Head of caudate nucleus (tissue), 42 donors: ENCODE measurements at regions not wholly inside any gene's neighbourhood (a gene's known extent, or its start where the extent isn't known, plus 50 kb on each side); places are given as distances from the start of the nearest gene placed in this dataset.
"Not testable (repeated sequence)": the region's sequence is repeated elsewhere in the genome, so short reads cannot be mapped to it uniquely, and the experiment has no call there.

Source experiments
- DNase-seq, 42 donors: peaks; one replicate each; pipeline versions ENCODE4 v3.0.0 to v3.0.0-alpha.2; 2020 to 2021; ENCODE audit warnings: mixed read lengths in 7 of 42
- intact Hi-C: fragments of 100-400 bp; cut with DNase I; formaldehyde crosslinking; loops from one replicate; pipeline ENCODE4 v1.15.0; 2022

DNA sequence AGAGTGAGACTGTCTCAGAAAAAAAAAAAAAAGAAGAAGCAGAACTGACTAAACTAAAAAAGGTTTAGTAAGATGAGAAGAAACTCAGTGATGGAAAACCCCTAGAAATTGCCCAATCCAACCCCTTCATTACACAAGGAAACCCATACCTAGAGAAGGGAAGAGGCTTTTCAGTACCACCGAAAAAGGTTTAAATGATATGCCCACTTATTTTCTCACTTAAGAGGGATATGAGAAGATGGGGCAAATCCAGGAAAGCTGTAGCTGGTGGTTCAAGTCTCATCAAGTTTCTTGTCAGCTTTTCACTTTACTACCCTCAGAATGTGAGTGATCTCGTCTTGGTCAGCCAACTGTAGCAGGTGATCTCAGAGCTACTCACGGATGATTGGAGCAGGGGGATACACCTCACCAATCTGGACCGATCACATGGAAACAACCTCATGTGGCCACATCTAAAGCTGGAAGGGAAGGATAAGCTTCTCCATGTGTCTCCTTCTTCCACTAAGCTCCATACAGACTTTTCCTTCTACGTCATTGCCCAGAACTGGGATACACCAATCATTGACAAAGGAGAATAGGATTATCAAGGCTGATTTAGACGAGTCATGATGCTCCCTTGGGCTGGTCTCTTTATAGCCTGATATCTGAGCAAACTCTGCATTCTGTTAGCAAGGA, 126.7 kb upstream of the POU3F1 start:
- no peak for DNase-seq
- intact Hi-C loops = no loop called here

DNA sequence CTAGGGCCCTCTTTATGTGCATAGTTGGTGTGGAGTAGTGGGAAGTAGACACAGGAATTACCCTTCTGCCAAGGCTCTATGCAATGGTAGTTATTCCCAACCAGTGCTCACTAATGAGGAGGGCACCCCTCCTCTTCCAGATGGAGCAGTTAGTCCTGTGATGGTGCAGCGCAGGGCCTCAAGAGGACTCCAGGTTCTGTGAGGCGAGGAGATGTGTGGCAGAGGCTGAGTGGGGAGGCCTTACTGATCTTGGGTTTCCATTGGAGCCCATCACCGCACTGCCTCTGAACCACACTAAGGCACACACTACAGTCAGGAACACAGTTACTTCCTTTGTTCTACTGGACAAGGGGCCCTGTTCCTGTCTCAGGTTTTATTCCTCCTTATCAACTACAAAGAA, 122.5 kb upstream of the POU3F1 start:
- intact Hi-C loops = no loop called here
- DNase-seq = no peak

DNA sequence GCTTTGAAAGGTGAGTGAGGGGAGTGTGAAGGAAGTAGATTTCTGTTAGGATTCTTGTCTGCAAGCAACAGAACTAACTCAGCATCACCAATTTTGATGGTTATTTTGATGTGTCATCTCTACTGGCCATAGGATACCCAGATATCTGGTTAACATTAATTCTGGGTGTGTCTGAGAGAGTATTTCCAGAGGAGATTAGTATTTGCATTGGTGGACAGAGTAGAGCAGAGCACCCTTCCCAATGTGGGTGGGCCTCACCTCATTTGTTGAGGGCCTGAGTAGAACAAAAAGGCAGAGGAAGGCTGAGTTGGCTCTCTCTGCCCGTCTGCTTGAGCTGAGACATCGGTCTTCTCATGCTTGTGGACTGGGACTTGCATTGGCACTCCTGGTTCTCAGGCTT, 121.8 kb upstream of the POU3F1 start:
- intact Hi-C loops = no loop called here

DNA sequence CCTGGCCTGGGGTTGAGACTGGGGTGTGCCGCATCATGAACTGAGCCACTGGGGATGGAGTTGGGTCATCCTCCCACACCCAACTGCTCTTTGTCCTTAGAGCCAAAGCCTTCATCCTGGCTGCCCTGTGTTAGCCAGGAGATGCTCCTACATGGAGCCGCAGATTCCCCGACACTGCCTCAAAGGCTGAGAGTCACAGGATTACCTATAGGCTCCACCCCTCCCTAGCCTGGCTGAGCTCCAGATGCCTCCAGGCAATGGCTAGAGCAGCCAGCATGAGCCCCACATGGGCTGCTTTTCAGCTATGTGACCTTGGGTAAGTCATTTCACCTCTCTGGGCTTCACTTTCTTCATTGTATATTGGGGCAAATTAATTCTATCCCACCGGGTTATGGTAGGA, 119.9 kb upstream of the POU3F1 start:
- intact Hi-C loops = no loop called here
- no peak for DNase-seq

More for the DNA sequence above, 121.8 kb upstream of the POU3F1 start:
- no peak for DNase-seq

DNA sequence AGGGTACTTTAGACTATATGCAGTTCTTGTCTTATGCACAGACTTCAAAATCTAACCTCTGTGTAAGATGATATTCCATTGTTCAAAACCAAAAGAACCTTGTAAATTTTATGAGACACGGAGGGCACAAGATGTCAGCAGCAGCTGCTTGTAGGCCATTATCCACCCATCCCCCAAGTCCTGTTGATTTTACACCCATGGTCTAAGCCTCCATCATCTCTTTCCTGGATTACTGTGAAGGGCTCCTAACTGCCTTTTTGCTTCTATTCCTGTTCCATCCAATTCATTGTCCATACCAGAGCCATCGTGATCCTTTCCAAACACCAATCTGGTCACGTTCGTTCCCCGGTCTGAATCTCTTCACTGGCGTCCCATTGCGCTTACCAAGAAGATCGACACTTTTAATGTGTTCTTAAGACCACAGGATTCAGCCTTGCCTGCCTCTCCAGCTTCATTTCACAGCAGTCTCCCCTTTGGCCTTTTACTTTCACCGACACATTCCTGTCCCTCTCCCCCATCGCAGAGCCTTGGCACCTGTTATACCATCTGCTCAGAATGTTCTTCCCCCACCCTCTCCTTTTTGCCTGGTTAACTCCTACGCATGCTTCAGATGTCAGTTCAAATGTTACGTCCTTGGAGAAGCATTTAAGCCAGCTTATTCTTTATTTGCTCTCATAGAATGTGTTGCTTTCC, 107.3 kb upstream of the POU3F1 start:
- intact Hi-C loops = no loop called here

DNA sequence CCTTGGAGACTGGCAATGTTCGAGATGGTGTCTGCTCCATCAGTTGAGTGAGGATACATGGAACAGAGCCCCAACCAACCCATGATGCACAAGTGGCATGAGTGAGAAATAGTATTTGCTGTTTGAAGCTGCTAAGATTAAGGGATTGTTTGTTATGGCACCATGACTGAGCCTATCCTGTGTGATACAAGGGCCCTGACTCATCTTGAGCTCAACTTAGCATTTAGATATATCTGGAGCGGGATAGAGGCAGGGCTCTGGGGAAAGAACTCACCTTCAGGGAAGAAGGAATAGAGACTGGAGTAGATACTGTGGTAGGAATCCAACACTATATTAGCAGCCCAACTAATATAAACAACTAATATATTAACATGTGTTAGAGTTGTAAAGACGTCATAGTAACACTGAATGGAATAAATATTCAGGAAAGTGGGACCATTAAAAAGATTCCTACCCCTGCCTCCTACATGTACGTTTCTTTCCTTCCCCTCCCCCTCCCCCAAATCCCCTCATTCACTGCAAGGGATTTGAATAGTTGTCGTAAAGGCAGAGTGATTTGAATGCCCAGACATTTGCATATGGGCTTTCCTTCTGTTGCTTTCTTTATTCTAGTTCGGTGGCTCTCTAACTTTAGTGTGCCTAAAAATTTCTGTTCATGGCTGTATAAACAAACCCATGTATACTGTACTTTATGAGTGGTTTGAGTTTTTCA, 106.6 kb upstream of the POU3F1 start:
- intact Hi-C loops = no loop called here
- DNase-seq = no peak

More for the DNA sequence above, 107.3 kb upstream of the POU3F1 start:
- DNase-seq = peak in 21 of 42 donors; percentile 8 to 74 (median 37)

DNA sequence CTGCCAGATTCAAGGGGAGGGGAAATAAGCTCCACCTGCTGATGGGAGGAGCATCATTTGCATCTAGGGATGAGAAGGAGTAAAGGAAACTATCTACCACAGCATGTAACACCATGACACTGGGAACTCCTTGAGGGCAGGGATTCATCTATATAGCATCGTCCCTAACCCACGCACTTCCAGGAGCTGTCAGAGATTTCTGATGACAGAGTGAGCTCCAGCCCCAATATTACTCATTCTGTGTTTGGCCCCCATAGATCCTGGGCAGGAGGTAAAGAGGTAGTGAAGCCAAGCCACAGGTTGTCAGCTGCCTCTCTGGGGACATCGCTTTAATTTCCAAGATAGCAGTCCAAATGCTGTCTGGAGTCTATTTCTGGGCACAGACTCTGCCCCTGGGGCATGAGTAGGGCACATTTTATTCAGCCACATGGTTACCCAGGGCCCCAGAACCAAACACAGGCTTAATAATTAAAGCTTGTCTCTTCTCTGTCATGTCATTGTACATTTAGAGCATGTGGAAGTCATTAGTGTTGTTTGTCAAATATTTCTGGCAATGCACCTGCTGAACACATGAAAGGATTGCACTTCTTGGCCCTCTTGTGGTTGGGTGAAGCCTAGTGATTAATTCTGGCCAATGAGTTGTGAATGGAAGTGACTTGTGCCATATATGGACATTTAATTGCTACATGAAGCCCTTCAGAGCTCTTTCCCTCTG, 105.9 kb upstream of the POU3F1 start:
- intact Hi-C loops = no loop called here
- DNase-seq = no peak

DNA sequence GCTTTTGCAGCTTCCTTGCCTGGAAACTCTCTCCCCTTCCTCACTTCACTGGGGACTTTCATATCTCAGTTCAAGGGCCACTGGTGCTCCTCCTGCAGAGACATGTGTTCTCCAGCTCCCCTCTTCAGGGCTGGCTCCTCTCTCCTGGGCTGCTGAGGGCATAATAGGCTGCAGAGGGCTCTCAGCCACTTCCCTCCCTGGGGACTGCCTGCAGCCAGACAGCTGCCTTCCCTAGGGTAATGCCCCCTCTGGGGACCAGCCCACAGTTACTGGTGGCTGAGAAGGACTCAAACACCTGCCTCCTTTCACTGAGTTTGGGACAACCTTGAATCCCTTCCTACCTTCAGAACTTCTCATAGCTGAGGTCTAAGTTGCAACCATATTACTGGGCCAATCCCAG, 104.8 kb upstream of the POU3F1 start:
- intact Hi-C loops = no loop called here
- no peak for DNase-seq

DNA sequence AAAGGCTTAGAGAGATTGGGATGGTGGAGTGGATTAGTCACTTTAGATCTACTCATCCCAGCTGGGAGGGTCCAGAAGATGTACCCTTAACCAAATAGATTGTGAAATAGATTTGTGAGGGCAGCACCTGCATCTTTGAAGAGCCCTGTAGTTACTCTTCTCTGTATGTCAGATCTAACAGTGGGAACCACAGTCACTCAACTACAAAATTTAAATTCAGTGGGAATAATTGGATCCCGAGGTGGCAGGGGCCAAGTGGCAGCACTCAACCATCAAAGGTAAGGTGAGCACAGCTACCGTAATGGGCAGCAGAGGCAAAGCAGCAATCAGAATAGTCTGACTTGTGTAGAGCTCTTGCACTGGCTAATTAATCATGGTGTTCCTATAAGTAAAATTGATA, 99.5 kb upstream of the POU3F1 start:
- intact Hi-C loops, DNase-seq: not testable (repeated sequence)

DNA sequence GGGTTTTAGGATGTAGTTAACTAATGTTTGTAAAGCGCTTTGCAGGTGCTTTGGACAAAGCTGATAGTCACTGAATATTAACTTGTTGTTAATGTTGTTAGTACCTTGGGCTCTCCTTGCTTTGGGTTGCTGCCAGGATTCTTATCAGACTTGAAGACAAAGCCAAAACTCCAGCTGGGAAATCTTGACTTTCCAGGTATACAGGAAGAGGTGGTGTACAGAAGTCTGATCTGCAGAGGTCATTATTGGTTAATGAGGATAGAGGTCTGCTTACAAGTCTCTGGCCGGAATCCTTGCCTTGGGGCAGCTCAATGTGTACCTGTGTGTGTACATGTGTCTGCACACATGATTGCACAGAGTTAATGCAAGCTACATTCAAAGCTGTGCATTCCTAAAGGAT, 96.0 kb upstream of the POU3F1 start:
- intact Hi-C loops = no loop called here

DNA sequence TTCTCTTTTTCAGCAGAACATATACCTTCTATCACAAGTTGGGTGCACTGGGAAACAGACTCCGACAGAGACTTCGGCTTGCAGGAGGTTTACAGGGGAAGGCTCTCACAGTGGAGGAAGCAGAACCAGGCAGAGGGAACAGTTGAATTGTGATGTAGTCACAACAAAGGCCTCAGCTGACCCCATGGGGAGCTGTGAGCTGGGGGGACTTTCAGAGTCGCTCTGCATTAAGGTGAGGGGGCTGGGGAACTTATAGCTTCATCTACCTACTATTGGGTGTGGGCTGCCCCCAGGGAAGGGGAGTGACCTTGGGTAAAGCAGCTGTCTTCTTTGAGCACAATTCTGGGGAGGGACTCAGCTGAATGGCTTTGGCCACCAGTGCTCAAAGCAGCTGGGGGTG, 94.9 kb upstream of the POU3F1 start:
- intact Hi-C loops = no loop called here
- DNase-seq = no peak

More for the DNA sequence above, 96.0 kb upstream of the POU3F1 start:
- DNase-seq = no peak

DNA sequence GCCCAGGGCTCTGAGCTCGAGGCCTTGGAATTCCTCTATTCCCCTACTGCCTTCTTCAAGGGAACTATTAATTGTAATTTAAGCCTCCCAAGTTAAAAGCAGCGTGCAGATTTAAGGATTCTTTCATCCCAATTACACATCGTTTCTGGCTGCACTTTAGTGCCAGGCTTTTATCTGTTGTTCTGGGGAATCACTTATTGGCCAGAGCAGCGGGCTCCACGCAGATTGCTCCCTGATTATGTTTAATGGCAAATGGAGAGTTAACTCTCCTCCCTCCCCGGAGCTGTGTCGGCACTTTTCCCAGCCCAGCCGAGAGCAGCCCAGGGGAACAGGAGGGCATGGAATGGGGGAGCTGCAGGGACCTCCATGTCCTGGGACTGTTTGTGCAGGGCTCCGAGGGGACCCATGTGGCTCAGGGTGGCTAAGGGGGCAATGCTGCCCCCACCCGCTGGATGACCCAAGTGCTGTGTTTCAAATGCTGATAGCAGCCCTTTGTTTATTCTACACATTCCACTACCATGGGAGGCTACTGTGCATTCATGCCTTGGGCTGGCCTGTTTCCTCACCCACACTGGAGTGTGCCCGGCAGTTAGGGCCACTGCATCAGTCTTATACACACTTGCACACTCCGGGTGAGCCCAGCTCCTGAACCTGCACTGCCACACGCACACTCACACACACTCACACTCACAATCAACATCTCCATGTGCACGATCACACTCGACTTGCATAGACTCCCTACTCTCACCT, 93.3 kb upstream of the POU3F1 start:
- peak in 4 of 42 donors; percentile 19 to 29 (median 24) for DNase-seq
- intact Hi-C loops = no loop called here

DNA sequence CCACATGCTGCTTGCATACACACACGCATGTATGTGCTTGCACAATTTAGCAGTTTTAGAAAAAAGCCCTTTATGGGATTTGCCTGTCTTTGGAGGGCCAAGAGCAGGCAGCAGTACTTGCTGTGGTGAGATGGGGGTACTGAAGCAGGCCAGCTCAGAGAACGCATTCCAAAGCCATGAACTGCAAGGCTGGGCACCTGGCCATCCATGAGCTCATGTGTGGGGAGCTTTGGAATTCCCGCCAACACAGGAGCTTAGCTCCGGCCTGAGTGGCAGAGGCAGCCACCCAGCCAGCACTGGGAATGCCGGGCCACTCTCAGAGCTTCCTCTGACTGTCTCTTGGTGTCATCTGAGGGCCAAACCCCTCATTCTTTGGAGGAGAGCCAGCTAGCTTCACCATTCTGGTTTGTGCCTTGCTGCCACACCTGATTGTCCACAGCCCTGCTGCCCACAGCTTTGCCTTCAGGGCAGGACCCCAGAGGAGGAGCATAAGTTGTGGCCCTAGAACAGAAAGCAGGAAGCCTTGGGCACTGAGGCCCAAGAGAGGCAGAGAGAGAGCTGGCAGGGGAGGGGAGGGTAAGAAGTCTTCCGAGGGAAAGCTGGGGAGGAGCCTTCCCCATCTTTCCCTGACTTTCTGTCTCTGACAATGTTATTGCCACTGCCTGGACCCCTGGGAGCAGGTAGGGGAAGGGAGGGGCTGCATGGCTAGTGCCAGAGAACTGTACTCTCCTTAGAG, 92.1 kb upstream of the POU3F1 start:
- intact Hi-C loops = no loop called here
- DNase-seq = peak in 37 of 42 donors; percentile 22 to 83 (median 54)

DNA sequence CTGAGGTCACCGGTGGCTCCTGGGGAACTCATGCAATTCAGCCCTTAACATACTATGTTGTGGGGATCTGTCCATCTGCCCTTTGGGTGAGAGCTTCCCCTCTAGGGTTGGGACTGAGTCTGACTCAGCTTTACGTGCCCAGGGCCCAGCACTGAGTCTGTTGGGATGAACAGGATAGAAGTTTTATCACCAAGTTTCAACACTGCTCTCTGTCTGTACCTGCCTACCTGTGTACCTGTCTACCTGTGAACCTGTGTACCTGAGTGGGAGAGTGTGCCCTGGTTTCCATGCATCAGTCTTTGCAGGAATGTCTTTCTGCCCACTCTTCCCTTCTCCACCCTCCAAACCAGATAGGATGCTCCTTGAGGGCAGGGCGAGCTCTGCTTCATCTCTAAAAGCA, 90.6 kb upstream of the POU3F1 start:
- intact Hi-C loops = no loop called here
- no peak for DNase-seq

DNA sequence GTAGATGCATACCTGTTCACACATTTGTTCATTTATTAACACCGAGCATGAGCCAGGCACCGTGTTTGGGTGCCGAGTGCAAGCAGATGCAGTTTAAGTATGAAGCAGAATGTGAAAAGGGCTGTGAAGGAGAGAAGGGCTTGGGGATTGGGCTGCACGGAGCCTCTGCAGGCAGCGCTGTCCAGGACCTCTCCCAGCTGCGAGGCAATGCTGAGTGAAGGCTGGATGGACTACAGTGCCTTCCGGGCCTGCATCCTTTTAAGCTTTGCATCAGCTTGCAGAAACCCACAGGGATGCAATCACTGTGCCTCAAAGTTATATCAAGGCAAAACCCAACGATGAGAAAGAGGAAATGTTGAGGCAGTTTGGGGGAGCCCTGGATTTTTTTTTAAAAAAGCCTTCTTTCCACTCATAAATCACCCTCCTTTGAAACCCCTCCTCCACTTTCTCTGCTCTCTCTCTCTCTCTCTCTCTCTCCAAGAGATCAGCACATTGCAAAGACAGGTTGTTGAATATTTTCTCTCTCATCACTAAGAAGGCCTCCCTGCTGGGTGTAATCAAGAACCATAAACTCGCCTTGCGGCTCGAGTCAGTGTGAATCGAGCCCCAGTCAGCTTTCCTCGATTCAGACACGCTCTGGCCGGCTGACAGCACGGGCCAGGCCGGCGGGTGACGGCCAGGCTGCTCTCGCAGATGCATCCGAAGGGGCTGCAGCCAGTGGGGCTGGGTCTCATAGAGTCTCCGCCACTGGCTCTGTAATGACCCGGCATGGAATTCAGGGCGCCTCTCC, 89.2 kb upstream of the POU3F1 start:
- DNase-seq = peak in 1 of 42 donors; percentile 11

DNA sequence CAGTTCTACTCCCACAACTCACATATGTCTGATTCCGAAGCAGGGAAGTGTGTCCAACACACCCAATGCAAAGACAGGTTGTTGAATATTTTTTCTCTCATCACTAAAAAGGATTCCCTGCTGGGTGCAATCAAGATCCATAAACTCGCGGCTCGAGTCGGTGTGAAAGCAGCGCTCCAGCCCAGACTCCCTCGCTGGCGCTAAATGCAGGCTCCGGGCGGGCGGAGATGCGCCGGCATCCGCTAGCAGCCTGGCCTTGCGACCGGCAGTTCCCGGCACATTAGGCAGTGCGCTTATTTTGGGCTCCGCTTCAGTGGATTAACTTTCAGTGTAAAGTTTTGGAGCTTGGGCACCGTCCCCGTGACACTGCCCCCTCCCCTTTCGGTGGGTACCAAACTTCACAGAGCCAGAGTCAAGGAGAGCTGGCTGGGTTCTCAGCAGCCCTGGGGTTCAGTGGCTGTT, 87.7 kb upstream of the POU3F1 start:
- DNase-seq = peak in 8 of 42 donors; percentile 22 to 58 (median 33)
- intact Hi-C loops = no loop called here

More for the DNA sequence above, 89.2 kb upstream of the POU3F1 start:
- intact Hi-C loops = no loop called here

DNA sequence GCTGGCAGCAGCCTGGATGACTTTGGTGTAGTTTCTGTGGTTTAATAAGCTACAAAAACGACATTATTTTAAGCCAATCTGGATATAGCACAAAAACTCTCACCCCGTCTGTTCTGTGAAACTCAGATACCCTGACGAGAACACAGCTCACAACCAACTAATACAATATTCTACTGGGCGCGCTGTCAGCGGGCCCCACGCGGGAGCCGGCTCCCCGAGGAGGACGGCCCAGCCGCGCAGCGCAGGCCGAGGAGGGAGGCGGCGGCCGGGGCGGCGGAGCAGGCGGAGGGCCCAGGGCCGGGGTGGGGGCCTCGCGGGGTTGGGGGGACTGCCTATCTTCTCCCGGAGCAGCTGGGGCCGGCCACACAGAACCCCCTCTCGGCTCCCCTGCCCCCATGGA, 87.2 kb upstream of the POU3F1 start:
- peak in 2 of 42 donors; percentile 27 to 42 for DNase-seq
- intact Hi-C loops = no loop called here
